ENCODE measurements at regions not wholly inside any gene's neighbourhood (a gene's known extent, or its start where the extent isn't known, plus 50 kb on each side); places are given as distances from the start of the nearest gene placed in this dataset.

GRCh38 chr12:58539295-58539694 lies 381.0 kb downstream of the LRIG3 start:
- DNase-seq (ENCODE audit: insufficient read length, low spot score) = no peak
- no peak for FAIRE-seq
- TF ChIP-seq POLR2A (IDR thresholded peaks at IDR 0.05; ENCODE audit: low read depth, low read length) (no peak), POLR2AphosphoS5 (IDR thresholded peaks at IDR 0.05; ENCODE audit: low read depth, low read length) (no peak), POU2F2 (IDR thresholded peaks at IDR 0.05; ENCODE audit: low read depth, low read length) (no peak), SPI1 (IDR thresholded peaks at IDR 0.05; ENCODE audit: low read depth, low read length) (no peak), PAX5 (IDR thresholded peaks at IDR 0.05; ENCODE audit: insufficient read depth, low read length, severe bottlenecking) (no peak), TAF1 (IDR thresholded peaks at IDR 0.05; ENCODE audit: low read depth, low read length) (no peak)

GRCh38 chr12:58540480-58541299 lies 379.6 kb downstream of the LRIG3 start:
- FAIRE-seq (peak; percentile 45), DNase-seq (ENCODE audit: insufficient read length, low spot score) (no peak)
- TF ChIP-seq PAX5 (IDR thresholded peaks at IDR 0.05; ENCODE audit: insufficient read depth, low read length, severe bottlenecking) = no peak
- peak; percentile 38; the same call in 1 of the 2 replicates for TF ChIP-seq SPI1 (IDR thresholded peaks at IDR 0.05; ENCODE audit: low read depth, low read length)
- no peak for TF ChIP-seq POLR2AphosphoS5 (IDR thresholded peaks at IDR 0.05; ENCODE audit: low read depth, low read length)
- TF ChIP-seq TAF1 (IDR thresholded peaks at IDR 0.05; ENCODE audit: low read depth, low read length) = no peak
- no peak for TF ChIP-seq POU2F2 (IDR thresholded peaks at IDR 0.05; ENCODE audit: low read depth, low read length)

- no peak for FAIRE-seq
Observed at GRCh38 chr12:58541300-58541690, 379.0 kb downstream of the LRIG3 start.

GRCh38 chr12:58544281-58544680 lies 376.0 kb downstream of the LRIG3 start:
- no peak for TF ChIP-seq POLR2AphosphoS5 (IDR thresholded peaks at IDR 0.05; ENCODE audit: low read depth, low read length)
- TF ChIP-seq POU2F2 (IDR thresholded peaks at IDR 0.05; ENCODE audit: low read depth, low read length) = no peak
- no peak for TF ChIP-seq POLR2A (IDR thresholded peaks at IDR 0.05; ENCODE audit: low read depth, low read length)
- no peak for TF ChIP-seq SPI1 (IDR thresholded peaks at IDR 0.05; ENCODE audit: low read depth, low read length)
- no peak for TF ChIP-seq TAF1 (IDR thresholded peaks at IDR 0.05; ENCODE audit: low read depth, low read length)
- no peak for TF ChIP-seq PAX5 (IDR thresholded peaks at IDR 0.05; ENCODE audit: insufficient read depth, low read length, severe bottlenecking)
- no peak for DNase-seq (ENCODE audit: insufficient read length, low spot score)
- no peak for FAIRE-seq

More at GRCh38 chr12:58541300-58541690, 379.0 kb downstream of the LRIG3 start:
- no peak for TF ChIP-seq POLR2AphosphoS5 (IDR thresholded peaks at IDR 0.05; ENCODE audit: low read depth, low read length)
- no peak for TF ChIP-seq PAX5 (IDR thresholded peaks at IDR 0.05; ENCODE audit: insufficient read depth, low read length, severe bottlenecking)
- TF ChIP-seq SPI1 (IDR thresholded peaks at IDR 0.05; ENCODE audit: low read depth, low read length) = no peak
- no peak for TF ChIP-seq TAF1 (IDR thresholded peaks at IDR 0.05; ENCODE audit: low read depth, low read length)
- no peak for TF ChIP-seq POLR2A (IDR thresholded peaks at IDR 0.05; ENCODE audit: low read depth, low read length)
- no peak for TF ChIP-seq POU2F2 (IDR thresholded peaks at IDR 0.05; ENCODE audit: low read depth, low read length)
- no peak for DNase-seq (ENCODE audit: insufficient read length, low spot score)

- FAIRE-seq (no peak), DNase-seq (ENCODE audit: insufficient read length, low spot score) (no peak)
- TF ChIP-seq POLR2A (IDR thresholded peaks at IDR 0.05; ENCODE audit: low read depth, low read length) = no peak
Observed at GRCh38 chr12:58547217-58547616, 373.1 kb downstream of the LRIG3 start.

GRCh38 chr12:58548801-58549200 lies 371.5 kb downstream of the LRIG3 start:
- no peak for DNase-seq (ENCODE audit: insufficient read length, low spot score)
- FAIRE-seq = no peak
- no peak for TF ChIP-seq SPI1 (IDR thresholded peaks at IDR 0.05; ENCODE audit: low read depth, low read length)
- TF ChIP-seq TAF1 (IDR thresholded peaks at IDR 0.05; ENCODE audit: low read depth, low read length) = no peak
- TF ChIP-seq POLR2A (IDR thresholded peaks at IDR 0.05; ENCODE audit: low read depth, low read length) = no peak
- no peak for TF ChIP-seq POLR2AphosphoS5 (IDR thresholded peaks at IDR 0.05; ENCODE audit: low read depth, low read length)
- TF ChIP-seq PAX5 (IDR thresholded peaks at IDR 0.05; ENCODE audit: insufficient read depth, low read length, severe bottlenecking) = no peak
- no peak for TF ChIP-seq POU2F2 (IDR thresholded peaks at IDR 0.05; ENCODE audit: low read depth, low read length)

GRCh38 chr12:58554522-58555157 lies 365.7 kb downstream of the LRIG3 start:
- no peak for DNase-seq (ENCODE audit: insufficient read length, low spot score)
- TF ChIP-seq TAF1 (IDR thresholded peaks at IDR 0.05; ENCODE audit: low read depth, low read length) (no peak), PAX5 (IDR thresholded peaks at IDR 0.05; ENCODE audit: insufficient read depth, low read length, severe bottlenecking) (no peak), POLR2AphosphoS5 (IDR thresholded peaks at IDR 0.05; ENCODE audit: low read depth, low read length) (no peak), POU2F2 (IDR thresholded peaks at IDR 0.05; ENCODE audit: low read depth, low read length) (no peak), POLR2A (IDR thresholded peaks at IDR 0.05; ENCODE audit: low read depth, low read length) (no peak), SPI1 (IDR thresholded peaks at IDR 0.05; ENCODE audit: low read depth, low read length) (no peak)
- FAIRE-seq = no peak

- DNase-seq (ENCODE audit: insufficient read length, low spot score) (no peak), FAIRE-seq (no peak)
- TF ChIP-seq SPI1 (IDR thresholded peaks at IDR 0.05; ENCODE audit: low read depth, low read length) = no peak
- no peak for TF ChIP-seq PAX5 (IDR thresholded peaks at IDR 0.05; ENCODE audit: insufficient read depth, low read length, severe bottlenecking)
- TF ChIP-seq POU2F2 (IDR thresholded peaks at IDR 0.05; ENCODE audit: low read depth, low read length) = no peak
- TF ChIP-seq POLR2A (IDR thresholded peaks at IDR 0.05; ENCODE audit: low read depth, low read length) = no peak
- no peak for TF ChIP-seq TAF1 (IDR thresholded peaks at IDR 0.05; ENCODE audit: low read depth, low read length)
- no peak for TF ChIP-seq POLR2AphosphoS5 (IDR thresholded peaks at IDR 0.05; ENCODE audit: low read depth, low read length)
Observed at GRCh38 chr12:58557171-58557570, 363.1 kb downstream of the LRIG3 start.

- DNase-seq (ENCODE audit: insufficient read length, low spot score) = no peak
- no peak for FAIRE-seq
- TF ChIP-seq TAF1 (IDR thresholded peaks at IDR 0.05; ENCODE audit: low read depth, low read length) = no peak
- TF ChIP-seq POLR2A (IDR thresholded peaks at IDR 0.05; ENCODE audit: low read depth, low read length) = no peak
- TF ChIP-seq SPI1 (IDR thresholded peaks at IDR 0.05; ENCODE audit: low read depth, low read length) = no peak
- TF ChIP-seq POLR2AphosphoS5 (IDR thresholded peaks at IDR 0.05; ENCODE audit: low read depth, low read length) = no peak
- no peak for TF ChIP-seq PAX5 (IDR thresholded peaks at IDR 0.05; ENCODE audit: insufficient read depth, low read length, severe bottlenecking)
- TF ChIP-seq POU2F2 (IDR thresholded peaks at IDR 0.05; ENCODE audit: low read depth, low read length) = no peak
Observed at GRCh38 chr12:58557661-58558060, 362.6 kb downstream of the LRIG3 start.
